ENCODE measurements at regions not wholly inside any gene's neighbourhood (a gene's known extent, or its start where the extent isn't known, plus 50 kb on each side); places are given as distances from the start of the nearest gene placed in this dataset.

DNA sequence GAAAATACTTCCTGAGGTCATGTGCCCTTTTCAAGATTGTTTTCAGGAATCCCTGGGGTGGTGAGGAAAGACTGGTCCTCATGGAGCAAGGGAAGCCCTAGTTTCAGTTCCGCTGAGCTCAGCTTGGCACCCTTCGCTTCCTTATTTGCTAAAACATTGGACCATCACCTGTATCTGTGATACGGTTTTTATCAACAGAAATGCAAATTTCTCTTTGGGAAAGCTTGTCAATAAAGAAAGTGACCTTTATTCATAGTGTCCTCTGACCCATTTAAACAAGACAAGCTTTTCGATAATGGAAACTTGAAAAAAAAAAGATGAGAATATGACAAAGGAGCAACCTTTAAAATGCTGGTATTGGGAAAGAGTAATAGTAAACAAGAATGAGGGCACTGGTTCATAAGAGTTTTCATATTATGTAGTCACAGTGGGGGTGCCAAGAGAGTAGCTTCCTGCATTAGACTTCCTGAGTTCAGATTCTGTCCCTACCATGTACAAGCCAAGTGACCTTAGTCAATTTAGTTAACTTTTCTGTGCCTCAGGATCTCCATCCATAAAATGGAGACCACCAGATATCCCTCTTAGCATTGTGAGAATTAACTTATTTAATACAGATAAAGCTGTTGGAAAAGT is 57.0 kb upstream of the RAI2 start:
- Histone ChIP-seq H3K9me2 (ENCODE audit: insufficient read depth, low read length) (no peaks in the 10 kb centered on the region), H3K9ac (ENCODE audit: low read length) (no peak overlapping the region), H4K20me1 (ENCODE audit: insufficient read depth) (no peaks in the 10 kb centered on the region), H3K4me3 (ENCODE audit: low read length) (no peak overlapping the region), H3F3A (ENCODE audit: insufficient read depth, low read length, poor library complexity, severe bottlenecking) (no peaks in the 10 kb centered on the region), H3K79me2 (replicated peaks; ENCODE audit: insufficient read depth, low read length) (no peaks in the 10 kb centered on the region), H3K9me3 (ENCODE audit: low read length) (no peaks in the 10 kb centered on the region), H3K27me3 (ENCODE audit: insufficient read depth, low read depth, low read length) (no peaks in the 10 kb centered on the region), H3K27ac (ENCODE audit: low read length) (no peak overlapping the region), H3K36me3 (ENCODE audit: insufficient read depth, low read length) (no peaks in the 10 kb centered on the region), H3K4me2 (ENCODE audit: low read length) (no peak overlapping the region), H2AFZ (ENCODE audit: low read depth, low read length) (no peak overlapping the region)
- TF ChIP-seq RAD21 (conservative IDR thresholded peaks at IDR 0.05), result no peak
- TF ChIP-seq POLR2AphosphoS5 (IDR thresholded peaks at IDR 0.05), result no peak
- TF ChIP-seq, protein P1, sequence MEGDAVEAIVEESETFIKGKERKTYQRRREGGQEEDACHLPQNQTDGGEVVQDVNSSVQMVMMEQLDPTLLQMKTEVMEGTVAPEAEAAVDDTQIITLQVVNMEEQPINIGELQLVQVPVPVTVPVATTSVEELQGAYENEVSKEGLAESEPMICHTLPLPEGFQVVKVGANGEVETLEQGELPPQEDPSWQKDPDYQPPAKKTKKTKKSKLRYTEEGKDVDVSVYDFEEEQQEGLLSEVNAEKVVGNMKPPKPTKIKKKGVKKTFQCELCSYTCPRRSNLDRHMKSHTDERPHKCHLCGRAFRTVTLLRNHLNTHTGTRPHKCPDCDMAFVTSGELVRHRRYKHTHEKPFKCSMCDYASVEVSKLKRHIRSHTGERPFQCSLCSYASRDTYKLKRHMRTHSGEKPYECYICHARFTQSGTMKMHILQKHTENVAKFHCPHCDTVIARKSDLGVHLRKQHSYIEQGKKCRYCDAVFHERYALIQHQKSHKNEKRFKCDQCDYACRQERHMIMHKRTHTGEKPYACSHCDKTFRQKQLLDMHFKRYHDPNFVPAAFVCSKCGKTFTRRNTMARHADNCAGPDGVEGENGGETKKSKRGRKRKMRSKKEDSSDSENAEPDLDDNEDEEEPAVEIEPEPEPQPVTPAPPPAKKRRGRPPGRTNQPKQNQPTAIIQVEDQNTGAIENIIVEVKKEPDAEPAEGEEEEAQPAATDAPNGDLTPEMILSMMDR (IDR thresholded peaks at IDR 0.05; ENCODE audit: poor library complexity, severe bottlenecking), result no peak
- no peak for TF ChIP-seq MXI1 (conservative IDR thresholded peaks at IDR 0.05; ENCODE audit: poor library complexity, severe bottlenecking)
- no peak for TF ChIP-seq TAF1 (IDR thresholded peaks at IDR 0.05; ENCODE audit: low read depth)
- no peak for TF ChIP-seq REST (IDR thresholded peaks at IDR 0.05; ENCODE audit: borderline replicate concordance)

DNA sequence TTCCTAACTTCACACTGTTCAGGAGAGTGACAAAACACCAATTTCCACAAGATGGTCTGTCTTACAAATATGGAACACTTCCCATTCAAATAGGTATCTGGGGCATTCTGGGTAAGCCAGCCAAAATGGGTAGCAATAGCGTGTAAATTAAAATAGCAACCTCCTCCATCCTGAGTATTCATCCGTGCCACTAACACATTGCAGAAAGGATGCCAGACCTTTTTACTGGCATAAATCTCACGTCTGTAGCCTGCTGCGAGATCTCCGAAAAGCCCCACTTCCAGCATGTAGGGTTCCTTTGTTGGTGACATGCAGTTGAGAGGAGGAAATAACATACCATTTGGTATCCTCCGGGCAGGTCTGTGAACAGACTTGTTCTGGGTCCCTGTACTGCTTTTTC is 52.7 kb upstream of the RAI2 start:
- H3K27ac ChIP-seq (ENCODE audit: low read length), result no peak overlapping the region
- H3K79me2 ChIP-seq (replicated peaks; ENCODE audit: insufficient read depth, low read length), result no peaks in the 10 kb centered on the region
- H3K4me2 ChIP-seq (ENCODE audit: low read length), result no peak overlapping the region
- no peak overlapping the region for H3K9ac ChIP-seq (ENCODE audit: low read length)
- H3F3A ChIP-seq (ENCODE audit: insufficient read depth, low read length, poor library complexity, severe bottlenecking), result no peaks in the 10 kb centered on the region
- H2AFZ ChIP-seq (ENCODE audit: low read depth, low read length), result no peak overlapping the region
- no peaks in the 10 kb centered on the region for H4K20me1 ChIP-seq (ENCODE audit: insufficient read depth)
- no peak overlapping the region for H3K4me3 ChIP-seq (ENCODE audit: low read length)
- H3K36me3 ChIP-seq (ENCODE audit: insufficient read depth, low read length), result no peaks in the 10 kb centered on the region
- H3K9me3 ChIP-seq (ENCODE audit: low read length), result no peaks in the 10 kb centered on the region
- TF ChIP-seq, protein P1 (IDR thresholded peaks at IDR 0.05; ENCODE audit: poor library complexity, severe bottlenecking), result no peak
- no peak for TF ChIP-seq REST (IDR thresholded peaks at IDR 0.05; ENCODE audit: borderline replicate concordance)
- no peak for TF ChIP-seq SMC3 (conservative IDR thresholded peaks at IDR 0.05; ENCODE audit: poor library complexity)
- TF ChIP-seq RAD21 (conservative IDR thresholded peaks at IDR 0.05), result no peak
- TF ChIP-seq TAF1 (IDR thresholded peaks at IDR 0.05; ENCODE audit: low read depth), result no peak
- TF ChIP-seq EP300 (conservative IDR thresholded peaks at IDR 0.05; ENCODE audit: poor library complexity, severe bottlenecking), result no peak
- H3K9me2 ChIP-seq (ENCODE audit: insufficient read depth, low read length), result no peaks in the 10 kb centered on the region
- H3K27me3 ChIP-seq (ENCODE audit: insufficient read depth, low read depth, low read length), result no peaks in the 10 kb centered on the region
